Smooth muscle cell (in vitro differentiated cells): ENCODE measurements at regions not wholly inside any gene's neighbourhood (a gene's known extent, or its start where the extent isn't known, plus 50 kb on each side); places are given as distances from the start of the nearest gene placed in this dataset.

Experiments
- DNase-seq: peaks from one replicate; lab custom pipeline; 2025; ENCODE audit not compliant: unreplicated experiment; lab: John Stamatoyannopoulos, UW
- H2AFZ ChIP-seq: fragments of 200-600 bp; sonication (generic); 2 replicates; pipeline ENCODE4 v1.6.0; 2016; ENCODE audit warnings: antibody characterized with exemption, low read depth, mild to moderate bottlenecking
- H3F3A ChIP-seq: fragments of 200-600 bp; sonication (generic); 2 replicates; pipeline ENCODE4 v1.6.0; 2017; ENCODE audit warnings: antibody characterized with exemption, low read depth
- H3K27ac ChIP-seq: fragments of 200-600 bp; sonication (generic); 2 replicates; pipeline ENCODE4 v1.5.1; 2016; ENCODE audit warnings: low read depth, mild to moderate bottlenecking
- H3K27me3 ChIP-seq: fragments of 200-600 bp; sonication (generic); 2 replicates; pipeline ENCODE4 v1.6.1; 2016; ENCODE audit warnings: low read depth, mild to moderate bottlenecking
- H3K36me3 ChIP-seq: fragments of 200-600 bp; sonication (generic); 2 replicates; pipeline ENCODE4 v1.5.1; 2016; ENCODE audit warnings: low read depth
- H3K4me1 ChIP-seq: fragments of 200-600 bp; sonication (generic); 2 replicates; pipeline ENCODE4 v1.5.1; 2016; ENCODE audit warnings: low read depth
- H3K4me2 ChIP-seq: fragments of 200-600 bp; sonication (generic); 2 replicates; pipeline ENCODE4 v1.6.0; 2016; ENCODE audit warnings: mild to moderate bottlenecking
- H3K4me3 ChIP-seq: fragments of 200-600 bp; sonication (generic); 2 replicates; pipeline ENCODE4 v1.5.1; 2016; ENCODE audit warnings: mild to moderate bottlenecking
- H3K79me2 ChIP-seq: fragments of 200-600 bp; sonication (generic); 2 replicates; pipeline ENCODE4 v1.6.0; 2016; ENCODE audit warnings: low read depth, mild to moderate bottlenecking
- H3K9ac ChIP-seq: fragments of 200-600 bp; sonication (generic); 2 replicates; pipeline ENCODE4 v1.6.0; 2016; ENCODE audit warnings: low read depth
- H3K9me3 ChIP-seq: fragments of 200-600 bp; sonication (generic); replicated peaks from 2 replicates; pipeline ENCODE4 v1.5.1; 2016; ENCODE audit warnings: low read depth
- H4K20me1 ChIP-seq: fragments of 200-600 bp; sonication (generic); 2 replicates; pipeline ENCODE4 v1.6.0; 2016; ENCODE audit warnings: low read depth
- WGBS: methylation state at CpG from one replicate; pipeline ENCODE4 v1.1.7; 2016; ENCODE audit warnings: low lambda C conversion rate; 5-methylcytosine and 5-hydroxymethylcytosine counted together
- TF ChIP-seq, protein P1 (sequence below): fragments of 200-600 bp; sonication (generic); IDR thresholded peaks from 2 replicates; pipeline ENCODE4 v1.5.1; 2017; ENCODE audit warnings: borderline replicate concordance, mild to moderate bottlenecking, antibody characterized with exemption; ENCODE audit not compliant: insufficient read depth, poor library complexity, severe bottlenecking

DNA sequence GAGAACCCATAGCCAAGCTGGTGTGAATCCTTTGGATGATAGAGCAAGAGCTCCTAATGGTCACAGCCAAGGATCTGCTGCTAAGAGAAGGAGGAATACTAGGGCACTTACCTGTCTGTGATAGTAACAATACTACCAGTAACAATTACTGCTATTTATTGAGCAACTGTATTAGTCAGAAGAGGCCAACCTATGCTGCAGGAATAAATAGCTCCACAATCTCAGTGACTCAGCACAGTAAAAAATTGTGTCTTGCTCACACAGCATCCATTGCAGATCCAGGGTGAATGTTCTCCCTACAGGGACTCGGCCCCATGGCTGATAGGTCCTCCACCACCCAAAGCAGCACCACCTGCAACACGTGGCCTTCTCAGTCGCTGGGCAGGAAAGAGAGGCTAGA, 257.6 kb upstream of the ZMIZ1 start:
- DNase-seq = no peak
- WGBS = 80% methylated on average over 3 of the region's 3 CpGs
- peaks cover 13% of the 10 kb centered on the region for H3F3A ChIP-seq
- H3K4me1 ChIP-seq = peaks cover 3% of the 10 kb centered on the region
- no peaks in the 10 kb centered on the region for H3K27me3 ChIP-seq
- no peak overlapping the region for H3K9ac ChIP-seq
- H3K4me2 ChIP-seq = no peak overlapping the region
- H2AFZ ChIP-seq = no peak overlapping the region
- no peaks in the 10 kb centered on the region for H4K20me1 ChIP-seq
- no peak overlapping the region for H3K4me3 ChIP-seq
- no peaks in the 10 kb centered on the region for H3K36me3 ChIP-seq
- H3K27ac ChIP-seq = no peak overlapping the region
- TF ChIP-seq, protein P1, sequence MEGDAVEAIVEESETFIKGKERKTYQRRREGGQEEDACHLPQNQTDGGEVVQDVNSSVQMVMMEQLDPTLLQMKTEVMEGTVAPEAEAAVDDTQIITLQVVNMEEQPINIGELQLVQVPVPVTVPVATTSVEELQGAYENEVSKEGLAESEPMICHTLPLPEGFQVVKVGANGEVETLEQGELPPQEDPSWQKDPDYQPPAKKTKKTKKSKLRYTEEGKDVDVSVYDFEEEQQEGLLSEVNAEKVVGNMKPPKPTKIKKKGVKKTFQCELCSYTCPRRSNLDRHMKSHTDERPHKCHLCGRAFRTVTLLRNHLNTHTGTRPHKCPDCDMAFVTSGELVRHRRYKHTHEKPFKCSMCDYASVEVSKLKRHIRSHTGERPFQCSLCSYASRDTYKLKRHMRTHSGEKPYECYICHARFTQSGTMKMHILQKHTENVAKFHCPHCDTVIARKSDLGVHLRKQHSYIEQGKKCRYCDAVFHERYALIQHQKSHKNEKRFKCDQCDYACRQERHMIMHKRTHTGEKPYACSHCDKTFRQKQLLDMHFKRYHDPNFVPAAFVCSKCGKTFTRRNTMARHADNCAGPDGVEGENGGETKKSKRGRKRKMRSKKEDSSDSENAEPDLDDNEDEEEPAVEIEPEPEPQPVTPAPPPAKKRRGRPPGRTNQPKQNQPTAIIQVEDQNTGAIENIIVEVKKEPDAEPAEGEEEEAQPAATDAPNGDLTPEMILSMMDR = no peak
- H3K9me3 ChIP-seq = no peaks in the 10 kb centered on the region
- no peaks in the 10 kb centered on the region for H3K79me2 ChIP-seq

DNA sequence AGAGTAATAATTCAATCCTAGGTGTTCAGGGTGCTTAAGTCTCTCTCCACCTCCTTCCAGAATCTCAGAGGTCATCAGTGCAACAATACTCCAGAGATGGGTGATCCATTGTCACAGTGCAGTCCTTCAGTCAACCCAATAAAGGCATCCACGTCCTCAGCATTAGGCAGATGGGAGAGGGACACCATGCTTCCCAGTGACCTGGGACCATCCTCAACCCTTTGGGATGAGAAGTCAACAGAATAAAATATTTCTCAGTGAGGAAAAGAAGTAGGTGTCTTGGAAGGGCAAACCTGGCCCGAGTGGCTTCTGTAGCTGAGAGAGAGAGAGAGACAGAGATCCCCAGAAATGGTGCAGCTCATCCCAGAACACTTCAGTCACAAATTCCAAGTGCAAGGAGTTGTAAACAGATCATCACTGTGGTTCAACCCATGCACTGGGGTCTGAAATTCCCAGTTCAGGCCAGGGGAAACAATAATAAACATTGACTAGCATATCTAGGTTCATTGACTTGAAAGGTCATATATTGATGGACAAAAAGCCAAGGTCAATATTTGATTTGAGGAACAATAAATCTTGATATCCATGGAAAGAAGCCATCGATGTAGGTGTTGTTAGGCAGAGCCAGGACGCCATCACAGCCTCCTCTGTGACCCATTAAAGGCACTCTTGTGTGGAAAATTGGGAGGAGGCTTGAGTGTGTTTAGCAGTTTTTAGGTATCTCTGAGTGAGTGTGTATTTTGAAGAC, 256.0 kb upstream of the ZMIZ1 start:
- no peaks in the 10 kb centered on the region for H3K9me3 ChIP-seq
- H4K20me1 ChIP-seq = no peaks in the 10 kb centered on the region
- H3K9ac ChIP-seq = no peak overlapping the region
- no peak for DNase-seq
- H3K4me3 ChIP-seq = no peak overlapping the region
- TF ChIP-seq, protein P1 = no peak
- peaks cover 7% of the 10 kb centered on the region for H3F3A ChIP-seq
- H3K79me2 ChIP-seq = no peaks in the 10 kb centered on the region
- no peaks in the 10 kb centered on the region for H3K27me3 ChIP-seq
- H3K36me3 ChIP-seq = no peaks in the 10 kb centered on the region
- no peak overlapping the region for H3K4me2 ChIP-seq
- H3K27ac ChIP-seq = no peak overlapping the region
- no peak overlapping the region for H2AFZ ChIP-seq
- WGBS = 81% methylated on average over 4 of the region's 4 CpGs
- H3K4me1 ChIP-seq = peaks cover 3% of the 10 kb centered on the region

DNA sequence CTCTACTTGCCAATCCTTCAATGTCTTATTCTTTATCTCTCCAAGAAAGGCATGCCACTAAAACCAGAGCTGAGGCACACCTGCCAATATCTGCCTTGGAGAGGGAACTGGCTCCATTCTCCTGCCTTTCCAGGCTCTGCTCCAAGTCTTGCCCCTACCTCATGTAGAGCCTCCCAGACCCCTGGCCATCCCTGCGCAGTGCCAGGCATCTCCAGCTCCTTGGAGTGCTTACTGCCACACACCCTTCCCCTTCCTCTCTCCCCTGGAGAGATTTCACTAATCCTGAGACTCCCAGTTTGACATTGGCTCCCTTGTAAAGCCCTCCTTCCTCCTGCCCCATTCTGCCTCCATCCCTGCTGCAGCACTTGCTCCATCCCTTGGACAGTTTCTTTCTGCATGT, 255.2 kb upstream of the ZMIZ1 start:
- WGBS = 100% methylated on average over 1 of the region's 1 CpG
- no peaks in the 10 kb centered on the region for H4K20me1 ChIP-seq

More for the DNA sequence above, 255.2 kb upstream of the ZMIZ1 start:
- no peaks in the 10 kb centered on the region for H3K79me2 ChIP-seq
- no peaks in the 10 kb centered on the region for H3K9me3 ChIP-seq
- H2AFZ ChIP-seq = no peak overlapping the region
- DNase-seq = no peak
- no peak overlapping the region for H3K9ac ChIP-seq
- peaks cover 4% of the 10 kb centered on the region for H3K4me1 ChIP-seq
- no peaks in the 10 kb centered on the region for H3F3A ChIP-seq
- H3K27ac ChIP-seq = no peak overlapping the region
- no peak overlapping the region for H3K4me2 ChIP-seq
- no peaks in the 10 kb centered on the region for H3K36me3 ChIP-seq
- H3K27me3 ChIP-seq = no peaks in the 10 kb centered on the region
- H3K4me3 ChIP-seq = no peak overlapping the region
- TF ChIP-seq, protein P1 = no peak
